GM23338 (cell line): ENCODE measurements at regions not wholly inside any gene's neighbourhood (a gene's known extent, or its start where the extent isn't known, plus 50 kb on each side); places are given as distances from the start of the nearest gene placed in this dataset.

ENCODE experiments used
- ATAC-seq: fragments of 200-7000 bp; cut with Tn5 transposase; 3 replicates; pipeline ENCODE4 v1.9.1; 2020
- DNase-seq: peaks from one replicate; pipeline ENCODE4 v3.0.0-alpha.2; 2015; ENCODE audit warnings: low spot score
- H2AFZ ChIP-seq: fragments of 200-600 bp; sonication (generic); 2 replicates; pipeline ENCODE4 v1.8.0; 2016; ENCODE audit warnings: antibody characterized with exemption, mild to moderate bottlenecking, moderate library complexity
- H3F3A ChIP-seq: fragments of 200-600 bp; sonication (generic); replicated peaks from 2 replicates; pipeline ENCODE4 v1.8.0; 2017; ENCODE audit warnings: antibody characterized with exemption, mixed run types, low read depth
- H3K27ac ChIP-seq: fragments of 200-600 bp; sonication (generic); 2 replicates; pipeline ENCODE4 v1.6.1; 2016; ENCODE audit warnings: low read depth
- H3K27me3 ChIP-seq: fragments of 200-600 bp; sonication (generic); 2 replicates; pipeline ENCODE4 v1.8.0; 2016; ENCODE audit warnings: mild to moderate bottlenecking, mixed run types, moderate library complexity; ENCODE audit not compliant: insufficient read depth
- H3K36me3 ChIP-seq: fragments of 200-600 bp; sonication (generic); 2 replicates; pipeline ENCODE4 v1.8.0; 2016; ENCODE audit warnings: mild to moderate bottlenecking; ENCODE audit not compliant: insufficient read depth
- H3K4me1 ChIP-seq: fragments of 200-600 bp; sonication (generic); 2 replicates; pipeline ENCODE4 v1.8.0; 2016; ENCODE audit warnings: mild to moderate bottlenecking, moderate library complexity; ENCODE audit not compliant: insufficient read depth
- H3K4me2 ChIP-seq: fragments of 200-600 bp; sonication (generic); 2 replicates; pipeline ENCODE4 v1.7.1; 2017; ENCODE audit warnings: mixed run types
- H3K4me3 ChIP-seq: fragments of 200-600 bp; sonication (generic); 2 replicates; pipeline ENCODE4 v1.6.1; 2016; ENCODE audit warnings: mixed run types
- H3K79me2 ChIP-seq: fragments of 200-600 bp; sonication (generic); replicated peaks from 2 replicates; pipeline ENCODE4 v1.8.0; 2017; ENCODE audit warnings: mild to moderate bottlenecking; ENCODE audit not compliant: insufficient read depth
- H3K9me2 ChIP-seq: fragments of 200-600 bp; sonication (generic); 2 replicates; pipeline ENCODE4 v1.8.0; 2017; ENCODE audit not compliant: insufficient read depth
- H4K20me1 ChIP-seq: fragments of 200-600 bp; sonication (generic); replicated peaks from 2 replicates; pipeline ENCODE4 v1.8.0; 2017; ENCODE audit warnings: mild to moderate bottlenecking; ENCODE audit not compliant: insufficient read depth
- H3K27ac Mint-ChIP-seq: 2 replicates; pipeline ENCODE4 v1.8.0; 2020; ENCODE audit warnings: inconsistent platforms, mild to moderate bottlenecking, moderate library complexity, mixed read lengths
- H3K27me3 Mint-ChIP-seq: 3 replicates; pipeline ENCODE4 v1.8.0; 2022; ENCODE audit warnings: low read depth, mild to moderate bottlenecking, moderate library complexity, mixed read lengths, inconsistent platforms; ENCODE audit not compliant: insufficient read depth, poor library complexity
- H3K36me3 Mint-ChIP-seq: 3 replicates; pipeline ENCODE4 v1.8.0; 2021; ENCODE audit warnings: low read depth, mild to moderate bottlenecking, inconsistent platforms, moderate library complexity, mixed read lengths
- H3K4me1 Mint-ChIP-seq: 3 replicates; pipeline ENCODE4 v1.8.0; 2020; ENCODE audit warnings: mild to moderate bottlenecking, inconsistent platforms, mixed read lengths
- H3K4me3 Mint-ChIP-seq: 3 replicates; pipeline ENCODE4 v1.8.0; 2021; ENCODE audit warnings: moderate library complexity, mild to moderate bottlenecking, inconsistent platforms, mixed read lengths
- H3K9me3 Mint-ChIP-seq: 3 replicates; pipeline ENCODE4 v1.8.0; 2020; ENCODE audit warnings: moderate library complexity, mild to moderate bottlenecking, inconsistent platforms, mixed read lengths
- CREB1 ChIP-seq: fragments of 250-450 bp; sonication (Bioruptor Pico); IDR thresholded peaks from 2 replicates; pipeline ENCODE4 v1.5.0; 2020; ENCODE audit warnings: low read depth, mild to moderate bottlenecking, moderate library complexity
- EZH2 ChIP-seq: fragments of 200-600 bp; sonication (generic); IDR thresholded peaks from one replicate; pipeline ENCODE4 v1.8.0; 2017; ENCODE audit warnings: antibody characterized with exemption, mild to moderate bottlenecking, low read depth; ENCODE audit not compliant: unreplicated experiment
- EZH2phosphoT487 ChIP-seq: fragments of 200-600 bp; sonication (generic); IDR thresholded peaks from one replicate; pipeline ENCODE4 v1.8.1; 2018; ENCODE audit warnings: antibody characterized with exemption; ENCODE audit not compliant: unreplicated experiment
- JUNB ChIP-seq: IDR thresholded peaks from one replicate; pipeline ENCODE4 v1.6.1; 2016; ENCODE audit warnings: antibody characterized with exemption; ENCODE audit not compliant: unreplicated experiment
- NANOG ChIP-seq: IDR thresholded peaks from 2 replicates; pipeline ENCODE4 v1.6.1; 2016; ENCODE audit warnings: antibody characterized with exemption, borderline replicate concordance
- POLR2AphosphoS5 ChIP-seq: IDR thresholded peaks from 2 replicates; pipeline ENCODE4 v1.6.1; 2016; ENCODE audit warnings: antibody characterized with exemption, low read depth
- STAT1 ChIP-seq: IDR thresholded peaks from one replicate; pipeline ENCODE4 v1.6.1; 2016; ENCODE audit warnings: antibody characterized with exemption; ENCODE audit not compliant: unreplicated experiment
- ZNF114 ChIP-seq: fragments of 250-450 bp; sonication (Bioruptor Pico); IDR thresholded peaks from 2 replicates; pipeline ENCODE4 v1.5.0; 2020; ENCODE audit warnings: mild to moderate bottlenecking, moderate library complexity
- ZNF331 ChIP-seq: fragments of 250-450 bp; sonication (Bioruptor Pico); IDR thresholded peaks from 2 replicates; pipeline ENCODE4 v1.5.0; 2020; ENCODE audit warnings: low read depth, mild to moderate bottlenecking, moderate library complexity
- TF ChIP-seq, protein P1 (sequence below): IDR thresholded peaks from one replicate; pipeline ENCODE4 v1.6.1; 2018; ENCODE audit warnings: antibody characterized with exemption; ENCODE audit not compliant: unreplicated experiment
- TF ChIP-seq, protein P2 (sequence below): IDR thresholded peaks from 2 replicates; pipeline ENCODE4 v1.6.1; 2016; ENCODE audit warnings: antibody characterized with exemption
- TF ChIP-seq, protein P3 (sequence below), 2 experiments: fragments of 200-600 bp in 1 of 2; sonication (generic) in 1 of 2; conservative IDR thresholded peaks; 2 replicates each; pipeline versions ENCODE4 v1.5.1 to v1.6.1; 2016 to 2017; ENCODE audit warnings: antibody characterized with exemption in 2 of 2, low read depth in 2 of 2, mild to moderate bottlenecking in 2 of 2, moderate library complexity in 1 of 2
- TF ChIP-seq, protein P4 (sequence below): fragments of 250-450 bp; sonication (Bioruptor Pico); IDR thresholded peaks from 2 replicates; pipeline ENCODE4 v1.5.0; 2020; ENCODE audit warnings: mild to moderate bottlenecking, moderate library complexity

DNA sequence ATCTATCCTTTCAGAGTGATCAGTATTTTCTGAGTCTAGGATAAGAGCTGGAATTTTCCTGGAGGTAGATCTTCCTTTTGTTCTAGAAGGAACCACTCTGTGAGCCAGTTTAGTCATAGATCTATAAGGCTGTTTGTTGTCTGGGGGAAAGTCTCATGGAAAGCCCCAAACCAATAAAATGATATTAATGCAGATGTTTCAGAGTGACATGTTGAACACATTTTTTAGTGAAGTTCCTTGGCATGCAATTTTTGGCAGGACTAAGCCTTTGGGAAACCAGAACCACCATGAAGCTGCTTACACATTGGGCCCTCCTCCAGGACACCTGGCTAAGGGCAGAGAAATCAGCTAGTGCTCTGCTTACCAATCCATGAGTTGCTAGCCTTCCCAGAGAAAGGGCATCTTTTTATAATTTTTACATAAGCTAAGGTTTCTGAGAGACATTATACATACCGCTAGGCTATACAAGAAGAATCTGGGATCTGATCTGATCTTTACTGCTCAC, 101.5 kb upstream of the PCED1B start:
- peaks cover 1% of the 10 kb centered on the region for H3K27me3 Mint-ChIP-seq

More for the DNA sequence above, 101.5 kb upstream of the PCED1B start:
- Mint-ChIP-seq H3K4me1 (no peaks in the 10 kb centered on the region), H3K9me3 (peaks cover 15% of the 10 kb centered on the region; the same call in 2 of the 3 replicates), H3K36me3 (no peaks in the 10 kb centered on the region; the same call in 2 of the 3 replicates), H3K27ac (no peak overlapping the region), H3K4me3 (no peak overlapping the region)
- Histone ChIP-seq H3K27ac (no peak overlapping the region), H3K4me2 (no peak overlapping the region), H2AFZ (no peak overlapping the region), H4K20me1 (no peaks in the 10 kb centered on the region), H3K9me2 (peaks cover 4% of the 10 kb centered on the region; the same call in 1 of the 2 replicates), H3K27me3 (no peaks in the 10 kb centered on the region), H3K4me3 (no peak overlapping the region), H3K79me2 (no peaks in the 10 kb centered on the region), H3K4me1 (no peaks in the 10 kb centered on the region), H3F3A (no peaks in the 10 kb centered on the region), H3K36me3 (no peaks in the 10 kb centered on the region)
- TF ChIP-seq, protein P1, sequence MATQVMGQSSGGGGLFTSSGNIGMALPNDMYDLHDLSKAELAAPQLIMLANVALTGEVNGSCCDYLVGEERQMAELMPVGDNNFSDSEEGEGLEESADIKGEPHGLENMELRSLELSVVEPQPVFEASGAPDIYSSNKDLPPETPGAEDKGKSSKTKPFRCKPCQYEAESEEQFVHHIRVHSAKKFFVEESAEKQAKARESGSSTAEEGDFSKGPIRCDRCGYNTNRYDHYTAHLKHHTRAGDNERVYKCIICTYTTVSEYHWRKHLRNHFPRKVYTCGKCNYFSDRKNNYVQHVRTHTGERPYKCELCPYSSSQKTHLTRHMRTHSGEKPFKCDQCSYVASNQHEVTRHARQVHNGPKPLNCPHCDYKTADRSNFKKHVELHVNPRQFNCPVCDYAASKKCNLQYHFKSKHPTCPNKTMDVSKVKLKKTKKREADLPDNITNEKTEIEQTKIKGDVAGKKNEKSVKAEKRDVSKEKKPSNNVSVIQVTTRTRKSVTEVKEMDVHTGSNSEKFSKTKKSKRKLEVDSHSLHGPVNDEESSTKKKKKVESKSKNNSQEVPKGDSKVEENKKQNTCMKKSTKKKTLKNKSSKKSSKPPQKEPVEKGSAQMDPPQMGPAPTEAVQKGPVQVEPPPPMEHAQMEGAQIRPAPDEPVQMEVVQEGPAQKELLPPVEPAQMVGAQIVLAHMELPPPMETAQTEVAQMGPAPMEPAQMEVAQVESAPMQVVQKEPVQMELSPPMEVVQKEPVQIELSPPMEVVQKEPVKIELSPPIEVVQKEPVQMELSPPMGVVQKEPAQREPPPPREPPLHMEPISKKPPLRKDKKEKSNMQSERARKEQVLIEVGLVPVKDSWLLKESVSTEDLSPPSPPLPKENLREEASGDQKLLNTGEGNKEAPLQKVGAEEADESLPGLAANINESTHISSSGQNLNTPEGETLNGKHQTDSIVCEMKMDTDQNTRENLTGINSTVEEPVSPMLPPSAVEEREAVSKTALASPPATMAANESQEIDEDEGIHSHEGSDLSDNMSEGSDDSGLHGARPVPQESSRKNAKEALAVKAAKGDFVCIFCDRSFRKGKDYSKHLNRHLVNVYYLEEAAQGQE = no peak
- TF ChIP-seq POLR2AphosphoS5 (no peak), CREB1 (CRISPR knock-in tag) (no peak), STAT1 (no peak), ZNF331 (CRISPR knock-in tag) (no peak), ZNF114 (no peak), EZH2phosphoT487 (no peak), JUNB (no peak), EZH2 (no peak), NANOG (no peak)
- TF ChIP-seq, protein P2, sequence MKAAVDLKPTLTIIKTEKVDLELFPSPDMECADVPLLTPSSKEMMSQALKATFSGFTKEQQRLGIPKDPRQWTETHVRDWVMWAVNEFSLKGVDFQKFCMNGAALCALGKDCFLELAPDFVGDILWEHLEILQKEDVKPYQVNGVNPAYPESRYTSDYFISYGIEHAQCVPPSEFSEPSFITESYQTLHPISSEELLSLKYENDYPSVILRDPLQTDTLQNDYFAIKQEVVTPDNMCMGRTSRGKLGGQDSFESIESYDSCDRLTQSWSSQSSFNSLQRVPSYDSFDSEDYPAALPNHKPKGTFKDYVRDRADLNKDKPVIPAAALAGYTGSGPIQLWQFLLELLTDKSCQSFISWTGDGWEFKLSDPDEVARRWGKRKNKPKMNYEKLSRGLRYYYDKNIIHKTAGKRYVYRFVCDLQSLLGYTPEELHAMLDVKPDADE = no peak
- TF ChIP-seq, protein P3, sequence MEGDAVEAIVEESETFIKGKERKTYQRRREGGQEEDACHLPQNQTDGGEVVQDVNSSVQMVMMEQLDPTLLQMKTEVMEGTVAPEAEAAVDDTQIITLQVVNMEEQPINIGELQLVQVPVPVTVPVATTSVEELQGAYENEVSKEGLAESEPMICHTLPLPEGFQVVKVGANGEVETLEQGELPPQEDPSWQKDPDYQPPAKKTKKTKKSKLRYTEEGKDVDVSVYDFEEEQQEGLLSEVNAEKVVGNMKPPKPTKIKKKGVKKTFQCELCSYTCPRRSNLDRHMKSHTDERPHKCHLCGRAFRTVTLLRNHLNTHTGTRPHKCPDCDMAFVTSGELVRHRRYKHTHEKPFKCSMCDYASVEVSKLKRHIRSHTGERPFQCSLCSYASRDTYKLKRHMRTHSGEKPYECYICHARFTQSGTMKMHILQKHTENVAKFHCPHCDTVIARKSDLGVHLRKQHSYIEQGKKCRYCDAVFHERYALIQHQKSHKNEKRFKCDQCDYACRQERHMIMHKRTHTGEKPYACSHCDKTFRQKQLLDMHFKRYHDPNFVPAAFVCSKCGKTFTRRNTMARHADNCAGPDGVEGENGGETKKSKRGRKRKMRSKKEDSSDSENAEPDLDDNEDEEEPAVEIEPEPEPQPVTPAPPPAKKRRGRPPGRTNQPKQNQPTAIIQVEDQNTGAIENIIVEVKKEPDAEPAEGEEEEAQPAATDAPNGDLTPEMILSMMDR (conservative IDR thresholded peaks at IDR 0.05; ENCODE audit: low read depth in 2 of 2) = no peak
- TF ChIP-seq, protein P4, sequence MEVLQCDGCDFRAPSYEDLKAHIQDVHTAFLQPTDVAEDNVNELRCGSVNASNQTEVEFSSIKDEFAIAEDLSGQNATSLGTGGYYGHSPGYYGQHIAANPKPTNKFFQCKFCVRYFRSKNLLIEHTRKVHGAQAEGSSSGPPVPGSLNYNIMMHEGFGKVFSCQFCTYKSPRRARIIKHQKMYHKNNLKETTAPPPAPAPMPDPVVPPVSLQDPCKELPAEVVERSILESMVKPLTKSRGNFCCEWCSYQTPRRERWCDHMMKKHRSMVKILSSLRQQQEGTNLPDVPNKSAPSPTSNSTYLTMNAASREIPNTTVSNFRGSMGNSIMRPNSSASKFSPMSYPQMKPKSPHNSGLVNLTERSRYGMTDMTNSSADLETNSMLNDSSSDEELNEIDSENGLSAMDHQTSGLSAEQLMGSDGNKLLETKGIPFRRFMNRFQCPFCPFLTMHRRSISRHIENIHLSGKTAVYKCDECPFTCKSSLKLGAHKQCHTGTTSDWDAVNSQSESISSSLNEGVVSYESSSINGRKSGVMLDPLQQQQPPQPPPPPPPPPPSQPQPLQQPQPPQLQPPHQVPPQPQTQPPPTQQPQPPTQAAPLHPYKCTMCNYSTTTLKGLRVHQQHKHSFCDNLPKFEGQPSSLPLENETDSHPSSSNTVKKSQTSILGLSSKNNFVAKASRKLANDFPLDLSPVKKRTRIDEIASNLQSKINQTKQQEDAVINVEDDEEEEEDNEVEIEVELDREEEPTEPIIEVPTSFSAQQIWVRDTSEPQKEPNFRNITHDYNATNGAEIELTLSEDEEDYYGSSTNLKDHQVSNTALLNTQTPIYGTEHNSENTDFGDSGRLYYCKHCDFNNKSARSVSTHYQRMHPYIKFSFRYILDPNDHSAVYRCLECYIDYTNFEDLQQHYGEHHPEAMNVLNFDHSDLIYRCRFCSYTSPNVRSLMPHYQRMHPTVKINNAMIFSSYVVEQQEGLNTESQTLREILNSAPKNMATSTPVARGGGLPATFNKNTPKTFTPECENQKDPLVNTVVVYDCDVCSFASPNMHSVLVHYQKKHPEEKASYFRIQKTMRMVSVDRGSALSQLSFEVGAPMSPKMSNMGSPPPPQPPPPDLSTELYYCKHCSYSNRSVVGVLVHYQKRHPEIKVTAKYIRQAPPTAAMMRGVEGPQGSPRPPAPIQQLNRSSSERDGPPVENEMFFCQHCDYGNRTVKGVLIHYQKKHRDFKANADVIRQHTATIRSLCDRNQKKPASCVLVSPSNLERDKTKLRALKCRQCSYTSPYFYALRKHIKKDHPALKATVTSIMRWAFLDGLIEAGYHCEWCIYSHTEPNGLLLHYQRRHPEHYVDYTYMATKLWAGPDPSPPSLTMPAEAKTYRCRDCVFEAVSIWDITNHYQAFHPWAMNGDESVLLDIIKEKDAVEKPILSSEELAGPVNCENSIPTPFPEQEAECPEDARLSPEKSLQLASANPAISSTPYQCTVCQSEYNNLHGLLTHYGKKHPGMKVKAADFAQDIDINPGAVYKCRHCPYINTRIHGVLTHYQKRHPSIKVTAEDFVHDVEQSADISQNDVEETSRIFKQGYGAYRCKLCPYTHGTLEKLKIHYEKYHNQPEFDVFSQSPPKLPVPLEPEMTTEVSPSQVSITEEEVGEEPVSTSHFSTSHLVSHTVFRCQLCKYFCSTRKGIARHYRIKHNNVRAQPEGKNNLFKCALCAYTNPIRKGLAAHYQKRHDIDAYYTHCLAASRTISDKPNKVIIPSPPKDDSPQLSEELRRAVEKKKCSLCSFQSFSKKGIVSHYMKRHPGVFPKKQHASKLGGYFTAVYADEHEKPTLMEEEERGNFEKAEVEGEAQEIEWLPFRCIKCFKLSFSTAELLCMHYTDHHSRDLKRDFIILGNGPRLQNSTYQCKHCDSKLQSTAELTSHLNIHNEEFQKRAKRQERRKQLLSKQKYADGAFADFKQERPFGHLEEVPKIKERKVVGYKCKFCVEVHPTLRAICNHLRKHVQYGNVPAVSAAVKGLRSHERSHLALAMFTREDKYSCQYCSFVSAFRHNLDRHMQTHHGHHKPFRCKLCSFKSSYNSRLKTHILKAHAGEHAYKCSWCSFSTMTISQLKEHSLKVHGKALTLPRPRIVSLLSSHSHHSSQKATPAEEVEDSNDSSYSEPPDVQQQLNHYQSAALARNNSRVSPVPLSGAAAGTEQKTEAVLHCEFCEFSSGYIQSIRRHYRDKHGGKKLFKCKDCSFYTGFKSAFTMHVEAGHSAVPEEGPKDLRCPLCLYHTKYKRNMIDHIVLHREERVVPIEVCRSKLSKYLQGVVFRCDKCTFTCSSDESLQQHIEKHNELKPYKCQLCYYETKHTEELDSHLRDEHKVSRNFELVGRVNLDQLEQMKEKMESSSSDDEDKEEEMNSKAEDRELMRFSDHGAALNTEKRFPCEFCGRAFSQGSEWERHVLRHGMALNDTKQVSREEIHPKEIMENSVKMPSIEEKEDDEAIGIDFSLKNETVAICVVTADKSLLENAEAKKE (CRISPR knock-in tag) = no peak
- ATAC-seq (no peak), DNase-seq (no peak)
